SK-N-SH treated with all-trans-retinoic acid at 6 μM for 48 hours (cell line): ENCODE measurements at regions not wholly inside any gene's neighbourhood (a gene's known extent, or its start where the extent isn't known, plus 50 kb on each side); places are given as distances from the start of the nearest gene placed in this dataset.

Experiments
- ATAC-seq: fragments of 200-7000 bp; cut with Tn5 transposase; 3 replicates; pipeline ENCODE4 v1.9.1; 2020; ENCODE audit warnings: mild to moderate bottlenecking, moderate library complexity
- ARNTL ChIP-seq: fragments of 450-650 bp; formaldehyde crosslinking; IDR thresholded peaks from 2 replicates; pipeline ENCODE4 v1.5.0; 2020; ENCODE audit warnings: low read depth, mild to moderate bottlenecking, moderate library complexity, borderline replicate concordance
- CREB5 ChIP-seq: fragments of 250-450 bp; sonication (Bioruptor Pico); IDR thresholded peaks from 2 replicates; pipeline ENCODE4 v1.5.1; 2020; ENCODE audit warnings: low read depth, mild to moderate bottlenecking, moderate library complexity
- CSDC2 ChIP-seq: fragments of 250-450 bp; sonication (Bioruptor Pico); IDR thresholded peaks from 2 replicates; pipeline ENCODE4 v1.5.0; 2020; ENCODE audit warnings: mild to moderate bottlenecking, moderate library complexity
- ESRRG ChIP-seq: fragments of 250-450 bp; sonication (Bioruptor Pico); IDR thresholded peaks from 2 replicates; pipeline ENCODE4 v1.6.1; 2021; ENCODE audit warnings: mild to moderate bottlenecking
- ISL1 ChIP-seq: fragments of 250-450 bp; sonication (Bioruptor Pico); IDR thresholded peaks from 2 replicates; pipeline ENCODE4 v2.1.2; 2022; ENCODE audit warnings: mild to moderate bottlenecking, moderate library complexity
- OSR1 ChIP-seq: fragments of 250-450 bp; sonication (Bioruptor Pico); IDR thresholded peaks from 2 replicates; pipeline ENCODE4 v1.8.0; 2022; ENCODE audit warnings: moderate library complexity, mild to moderate bottlenecking, inconsistent platforms
- POU6F1 ChIP-seq: fragments of 250-450 bp; sonication (Bioruptor Pico); IDR thresholded peaks from 2 replicates; pipeline ENCODE4 v1.8.0; 2021; ENCODE audit warnings: low read depth, mild to moderate bottlenecking, moderate library complexity, borderline replicate concordance
- RARB ChIP-seq: fragments of 250-450 bp; sonication (Bioruptor Pico); IDR thresholded peaks from 2 replicates; pipeline ENCODE4 v1.8.0; 2021; ENCODE audit warnings: mild to moderate bottlenecking, moderate library complexity
- SNAI2 ChIP-seq: fragments of 250-450 bp; sonication (Bioruptor Pico); IDR thresholded peaks from 2 replicates; pipeline ENCODE4 v1.5.0; 2020; ENCODE audit warnings: mild to moderate bottlenecking, moderate library complexity
- TCF4 ChIP-seq: fragments of 250-450 bp; sonication (Bioruptor Pico); IDR thresholded peaks from 2 replicates; pipeline ENCODE4 v1.8.0; 2021; ENCODE audit warnings: mild to moderate bottlenecking, moderate library complexity, borderline replicate concordance
- TOX ChIP-seq: fragments of 250-450 bp; sonication (Bioruptor Pico); IDR thresholded peaks from 2 replicates; pipeline ENCODE4 v1.8.0; 2021; ENCODE audit warnings: mild to moderate bottlenecking, moderate library complexity, borderline replicate concordance
- TSHZ2 ChIP-seq: fragments of 250-450 bp; sonication (Bioruptor Pico); IDR thresholded peaks from 2 replicates; pipeline ENCODE4 v1.5.0; 2020; ENCODE audit warnings: mild to moderate bottlenecking, moderate library complexity
- ZC3H10 ChIP-seq: fragments of 250-450 bp; sonication (Bioruptor Pico); IDR thresholded peaks from 2 replicates; pipeline ENCODE4 v1.5.1; 2021; ENCODE audit warnings: mild to moderate bottlenecking, moderate library complexity
- ZFP3 ChIP-seq: fragments of 250-450 bp; sonication (Bioruptor Pico); IDR thresholded peaks from 2 replicates; pipeline ENCODE4 v1.5.0; 2020; ENCODE audit warnings: mild to moderate bottlenecking, moderate library complexity
- ZFP30 ChIP-seq: fragments of 450-650 bp; formaldehyde crosslinking; IDR thresholded peaks from 2 replicates; pipeline ENCODE4 v1.5.0; 2022; ENCODE audit warnings: mild to moderate bottlenecking, moderate library complexity
- ZNF565 ChIP-seq: fragments of 450-650 bp; formaldehyde crosslinking; conservative IDR thresholded peaks from 2 replicates; pipeline ENCODE4 v1.5.0; 2020; ENCODE audit warnings: low read depth, mild to moderate bottlenecking, moderate library complexity
- ZNF70 ChIP-seq: fragments of 450-650 bp; formaldehyde crosslinking; IDR thresholded peaks from 2 replicates; pipeline ENCODE4 v1.5.0; 2020; ENCODE audit warnings: mild to moderate bottlenecking, moderate library complexity
- ZNF8 ChIP-seq: fragments of 450-650 bp; formaldehyde crosslinking; IDR thresholded peaks from 2 replicates; pipeline ENCODE4 v1.5.0; 2020; ENCODE audit warnings: mild to moderate bottlenecking, moderate library complexity
- TF ChIP-seq, protein P1 (sequence below): fragments of 250-450 bp; sonication (Bioruptor Pico); IDR thresholded peaks from 2 replicates; pipeline ENCODE4 v1.8.0; 2020; ENCODE audit warnings: mild to moderate bottlenecking, moderate library complexity, borderline replicate concordance

- no peak for TF ChIP-seq TSHZ2 (CRISPR knock-in tag)
- TF ChIP-seq, all 23 proteins: peak for 0
Measured at GRCh38 chr21:43316156-43316845, 110.6 kb downstream of the SIK1 start (continued).

- no peak for TF ChIP-seq SNAI2 (CRISPR knock-in tag)
- no peak for TF ChIP-seq ZNF8
- TF ChIP-seq ZNF70 (CRISPR knock-in tag): no peak
- no peak for TF ChIP-seq ISL1 (CRISPR knock-in tag)
- TF ChIP-seq CREB5 (CRISPR knock-in tag): no peak
- TF ChIP-seq ESRRG (CRISPR knock-in tag): no peak
- TF ChIP-seq TCF4 (CRISPR knock-in tag): no peak
- TF ChIP-seq, all 23 proteins: peak for 0
- no peak for ATAC-seq
Measured at GRCh38 chr21:43315244-43316137, 111.4 kb downstream of the SIK1 start.

DNA sequence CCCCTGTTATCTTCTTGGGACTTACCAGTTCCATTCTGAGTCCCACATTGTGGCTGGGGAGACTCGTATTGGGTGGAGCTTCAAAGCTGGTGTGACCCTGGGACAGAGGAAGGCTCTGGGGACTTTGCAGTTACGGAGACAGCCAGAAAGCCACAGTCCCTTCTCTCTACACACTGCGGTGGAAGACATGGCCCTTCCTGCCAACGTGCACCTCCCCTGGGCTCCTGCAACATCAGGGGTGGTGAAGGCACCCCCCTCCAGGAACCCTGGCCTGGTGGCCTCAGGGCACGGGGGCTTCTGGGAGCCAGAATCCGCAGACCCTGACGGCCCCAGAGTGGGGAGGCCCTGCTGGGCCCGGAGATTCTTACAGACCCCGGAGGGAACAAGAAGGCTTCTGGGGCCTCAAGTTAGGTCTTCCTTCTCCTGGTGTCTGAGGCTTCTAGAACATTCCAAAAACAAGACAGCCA lies 113.0 kb downstream of the SIK1 start:
- ATAC-seq: no peak
- no peak for TF ChIP-seq ZC3H10 (CRISPR knock-in tag)
- TF ChIP-seq CSDC2 (CRISPR knock-in tag): no peak
- TF ChIP-seq RARB (CRISPR knock-in tag): no peak
- TF ChIP-seq ZFP3 (CRISPR knock-in tag): no peak

- TF ChIP-seq, protein P1, sequence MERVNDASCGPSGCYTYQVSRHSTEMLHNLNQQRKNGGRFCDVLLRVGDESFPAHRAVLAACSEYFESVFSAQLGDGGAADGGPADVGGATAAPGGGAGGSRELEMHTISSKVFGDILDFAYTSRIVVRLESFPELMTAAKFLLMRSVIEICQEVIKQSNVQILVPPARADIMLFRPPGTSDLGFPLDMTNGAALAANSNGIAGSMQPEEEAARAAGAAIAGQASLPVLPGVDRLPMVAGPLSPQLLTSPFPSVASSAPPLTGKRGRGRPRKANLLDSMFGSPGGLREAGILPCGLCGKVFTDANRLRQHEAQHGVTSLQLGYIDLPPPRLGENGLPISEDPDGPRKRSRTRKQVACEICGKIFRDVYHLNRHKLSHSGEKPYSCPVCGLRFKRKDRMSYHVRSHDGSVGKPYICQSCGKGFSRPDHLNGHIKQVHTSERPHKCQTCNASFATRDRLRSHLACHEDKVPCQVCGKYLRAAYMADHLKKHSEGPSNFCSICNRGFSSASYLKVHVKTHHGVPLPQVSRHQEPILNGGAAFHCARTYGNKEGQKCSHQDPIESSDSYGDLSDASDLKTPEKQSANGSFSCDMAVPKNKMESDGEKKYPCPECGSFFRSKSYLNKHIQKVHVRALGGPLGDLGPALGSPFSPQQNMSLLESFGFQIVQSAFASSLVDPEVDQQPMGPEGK (CRISPR knock-in tag): no peak
- no peak for ATAC-seq
Measured at GRCh38 chr21:43313221-43313938, 113.6 kb downstream of the SIK1 start.

- ATAC-seq: no peak
- no peak for TF ChIP-seq ZFP30 (CRISPR knock-in tag)
- TF ChIP-seq, protein P1 (CRISPR knock-in tag): no peak
- TF ChIP-seq ARNTL (CRISPR knock-in tag): no peak
- TF ChIP-seq POU6F1 (CRISPR knock-in tag): no peak
- no peak for TF ChIP-seq TSHZ2 (CRISPR knock-in tag)
- TF ChIP-seq ZNF565 (CRISPR knock-in tag): no peak
- no peak for TF ChIP-seq RARB (CRISPR knock-in tag)
- no peak for TF ChIP-seq ZFP3 (CRISPR knock-in tag)
- TF ChIP-seq TOX (CRISPR knock-in tag): no peak
- no peak for TF ChIP-seq OSR1 (CRISPR knock-in tag)
- TF ChIP-seq TCF4 (CRISPR knock-in tag): no peak
- no peak for TF ChIP-seq ISL1 (CRISPR knock-in tag)
Measured at GRCh38 chr21:43312751-43313169, 114.2 kb downstream of the SIK1 start.
